Stimulated activated effector memory CD8-positive, alpha-beta T cell treated with anti-CD3 and anti-CD28 coated beads, Interleukin-12 subunit alpha, Interleukin-12 subunit beta, amount 100 ng/mL, for 72 hours (primary cell): ENCODE measurements at regions not wholly inside any gene's neighbourhood (a gene's known extent, or its start where the extent isn't known, plus 50 kb on each side); places are given as distances from the start of the nearest gene placed in this dataset.

Experiments
- ATAC-seq: fragments of 150-1000 bp; cut with Tn5 transposase; 2 replicates; pipeline ENCODE4 v1.10.0; 2021
- DNase-seq, 2 donors: peaks; one replicate each; pipeline ENCODE4 v3.0.0; 2021 to 2022; ENCODE audit warnings: low spot score in 2 of 2
- H3K27ac Mint-ChIP-seq: one replicate; pipeline ENCODE4 v1.8.0; 2022; ENCODE audit warnings: mild to moderate bottlenecking, mixed read lengths
- H3K36me3 Mint-ChIP-seq: one replicate; pipeline ENCODE4 v1.8.0; 2022; ENCODE audit warnings: mild to moderate bottlenecking, mixed read lengths
- H3K4me1 Mint-ChIP-seq: one replicate; pipeline ENCODE4 v1.8.0; 2022; ENCODE audit warnings: mixed read lengths
- H3K4me3 Mint-ChIP-seq: one replicate; pipeline ENCODE4 v1.8.0; 2022; ENCODE audit warnings: mild to moderate bottlenecking, mixed read lengths
- H3K9me3 Mint-ChIP-seq: one replicate; pipeline ENCODE4 v1.8.0; 2022; ENCODE audit warnings: mixed read lengths

GRCh38 chrY:7169475-7169874 lies 257.9 kb upstream of the AMELY start:
- Mint-ChIP-seq H3K4me3 (no peak overlapping the region), H3K9me3 (no peaks in the 10 kb centered on the region), H3K4me1 (peaks cover 4% of the 10 kb centered on the region), H3K27ac (no peak overlapping the region), H3K36me3 (no peaks in the 10 kb centered on the region)
- DNase-seq (no peak), ATAC-seq (peak; percentile 82)

- H3K27ac Mint-ChIP-seq = no peak overlapping the region
- peak overlapping the region; percentile 4 for H3K4me3 Mint-ChIP-seq
- no peaks in the 10 kb centered on the region for H3K36me3 Mint-ChIP-seq
- peaks cover 8% of the 10 kb centered on the region for H3K4me1 Mint-ChIP-seq
- no peaks in the 10 kb centered on the region for H3K9me3 Mint-ChIP-seq
- DNase-seq (no peak), ATAC-seq (peak; percentile 75)
Observed at GRCh38 chrY:7141477-7141876, 229.9 kb upstream of the AMELY start.
